Esophagus squamous epithelium (tissue), 5 donors: ENCODE measurements at regions not wholly inside any gene's neighbourhood (a gene's known extent, or its start where the extent isn't known, plus 50 kb on each side); places are given as distances from the start of the nearest gene placed in this dataset.
A peak's percentile ranks its signal among the peaks of the same experiment; 100 is the strongest.

ENCODE experiments used
- DNase-seq: peaks from one replicate; lab custom pipeline; 2025; lab: John Stamatoyannopoulos, UW
- H3K27ac ChIP-seq, 4 donors: fragments of 200-600 bp; sonication (generic); one replicate each; pipeline ENCODE4 v1.5.1; 2016 to 2019; ENCODE audit warnings: mild to moderate bottlenecking in 1 of 4
- H3K27me3 ChIP-seq, 4 donors: fragments of 200-600 bp; sonication (generic); 1 replicate in 3 of 4; 2 replicates in 1 of 4; pipeline versions ENCODE4 v1.5.1 to v1.6.0; 2017 to 2021; ENCODE audit warnings: antibody characterized with exemption in 1 of 4
- H3K36me3 ChIP-seq, 3 donors: fragments of 200-600 bp; sonication (generic); one replicate each; pipeline ENCODE4 v1.5.1; 2016 to 2019
- H3K4me1 ChIP-seq, 3 donors: fragments of 200-600 bp; sonication (generic); one replicate each; pipeline ENCODE4 v1.5.1; 2017 to 2019
- H3K4me3 ChIP-seq, 4 donors: fragments of 200-600 bp; sonication (generic); 1 replicate in 3 of 4; 2 replicates in 1 of 4; pipeline ENCODE4 v1.5.1; 2016 to 2019; ENCODE audit warnings: mild to moderate bottlenecking in 2 of 4, moderate library complexity in 1 of 4
- H3K9me3 ChIP-seq, 3 donors: fragments of 200-600 bp; sonication (generic); one replicate each; pipeline ENCODE4 v1.5.1; 2016 to 2019
- CTCF ChIP-seq, 6 experiments: fragments of 450-650 bp in 4 of 6; fragments of 200-600 bp in 2 of 6; sonication (generic) in 2 of 6; IDR thresholded peaks; one replicate each; pipeline ENCODE4 v1.5.1; 2016 to 2019; ENCODE audit warnings: antibody characterized with exemption in 6 of 6, mild to moderate bottlenecking in 4 of 6, moderate library complexity in 4 of 6
- POLR2A ChIP-seq, 4 donors: fragments of 450-650 bp; IDR thresholded peaks; one replicate each; pipeline ENCODE4 v1.6.1; 2017; ENCODE audit warnings: antibody characterized with exemption in 4 of 4, mild to moderate bottlenecking in 4 of 4, moderate library complexity in 3 of 4
- WGBS, 2 donors: methylation state at CpG; one replicate each; pipeline ENCODE4 v1.1.5; 2018; 5-methylcytosine and 5-hydroxymethylcytosine counted together
- intact Hi-C: fragments of 100-400 bp; cut with DNase I; formaldehyde crosslinking; loops from one replicate; pipeline ENCODE4 v1.15.0; 2022
- donor health status: DM: yes; HTN: yes; CAD: no.

- Histone ChIP-seq H3K4me1 (no peaks in the 10 kb centered on the region), H3K27me3 (no peaks in the 10 kb centered on the region), H3K36me3 (no peaks in the 10 kb centered on the region), H3K9me3 (no peaks in the 10 kb centered on the region), H3K4me3 (no peak overlapping the region), H3K27ac (no peak overlapping the region)
- intact Hi-C loops, result no loop called here
- no peak for TF ChIP-seq POLR2A (IDR thresholded peaks at IDR 0.05)
- TF ChIP-seq CTCF (IDR thresholded peaks at IDR 0.05), result no peak
- WGBS, 2 donors, result 50 to 60% methylated on average over 4 of the region's 4 CpGs
- DNase-seq, result no peak
Measured at GRCh38 chr7:117972606-117973005, 99.4 kb upstream of the CTTNBP2 start.

- H3K27ac ChIP-seq, result no peak overlapping the region
- WGBS, 2 donors, result 91 to 92% methylated on average over 5 of the region's 5 CpGs
- H3K4me1 ChIP-seq, result peaks cover 0 to 5% (median 0%) of the 10 kb centered on the region in 3 donors
- no peaks in the 10 kb centered on the region for H3K9me3 ChIP-seq
- H3K36me3 ChIP-seq, result no peaks in the 10 kb centered on the region
- H3K4me3 ChIP-seq, result no peak overlapping the region
- no peak for DNase-seq
- TF ChIP-seq POLR2A (IDR thresholded peaks at IDR 0.05) (no peak), CTCF (IDR thresholded peaks at IDR 0.05) (no peak)
- no peaks in the 10 kb centered on the region for H3K27me3 ChIP-seq
- intact Hi-C loops, result no loop called here
Measured at GRCh38 chr7:117973975-117974374, 100.7 kb upstream of the CTTNBP2 start.

- Histone ChIP-seq H3K27me3 (no peaks in the 10 kb centered on the region), H3K4me3 (no peak overlapping the region), H3K4me1 (peaks cover 0 to 14% (median 0%) of the 10 kb centered on the region in 3 donors), H3K36me3 (no peaks in the 10 kb centered on the region), H3K9me3 (no peaks in the 10 kb centered on the region), H3K27ac (no peak overlapping the region)
- TF ChIP-seq POLR2A (IDR thresholded peaks at IDR 0.05), result no peak
- no peak for TF ChIP-seq CTCF (IDR thresholded peaks at IDR 0.05)
- intact Hi-C loops, result no loop called here
- WGBS, 2 donors, result 43 to 62% methylated on average over 2 of the region's 2 CpGs
- DNase-seq, result no peak
Measured at GRCh38 chr7:117974891-117975290, 101.7 kb upstream of the CTTNBP2 start.

- 58 to 73% methylated on average over 1 of the region's 1 CpG for WGBS, 2 donors
- no peaks in the 10 kb centered on the region for H3K36me3 ChIP-seq
- H3K4me1 ChIP-seq, result peaks cover 0 to 20% (median 3%) of the 10 kb centered on the region in 3 donors
- peak overlapping the region in 1 of 4 donors; percentile 4 for H3K27ac ChIP-seq
- H3K4me3 ChIP-seq, result no peak overlapping the region
- no peaks in the 10 kb centered on the region for H3K27me3 ChIP-seq
- intact Hi-C loops, result no loop called here
- DNase-seq, result no peak
- TF ChIP-seq POLR2A (IDR thresholded peaks at IDR 0.05) (no peak), CTCF (IDR thresholded peaks at IDR 0.05) (no peak)
- no peaks in the 10 kb centered on the region for H3K9me3 ChIP-seq
Measured at GRCh38 chr7:117975476-117975875, 102.2 kb upstream of the CTTNBP2 start.

GRCh38 chr7:117979954-117980497 is 106.8 kb upstream of the CTTNBP2 start:
- TF ChIP-seq CTCF (IDR thresholded peaks at IDR 0.05), result no peak
- no peak for TF ChIP-seq POLR2A (IDR thresholded peaks at IDR 0.05)
- no peaks in the 10 kb centered on the region for H3K9me3 ChIP-seq
- H3K27me3 ChIP-seq, result no peaks in the 10 kb centered on the region
- peak overlapping the region in 3 of 4 donors; percentile 64 to 85 (median 80) for H3K27ac ChIP-seq
- H3K36me3 ChIP-seq, result no peaks in the 10 kb centered on the region
- DNase-seq, result no peak
- intact Hi-C loops, result no loop called here
- H3K4me1 ChIP-seq, result peaks cover 0 to 46% (median 12%) of the 10 kb centered on the region in 3 donors
- H3K4me3 ChIP-seq, result no peak overlapping the region
- WGBS, 2 donors, result 26 to 32% methylated on average over 4 of the region's 4 CpGs
